GM18502 (cell line): ENCODE measurements at regions not wholly inside any gene's neighbourhood (a gene's known extent, or its start where the extent isn't known, plus 50 kb on each side); places are given as distances from the start of the nearest gene placed in this dataset.
A peak's percentile ranks its signal among the peaks of the same experiment; 100 is the strongest.

Experiments
- ATAC-seq: cut with Tn5 transposase; IDR thresholded peaks from one replicate; pipeline ENCODE4 v1.9.1; 2021; ENCODE audit warnings: mild to moderate bottlenecking; ENCODE audit not compliant: unreplicated experiment, poor library complexity

- no peak for ATAC-seq
Measured at GRCh38 chr6:17047889-17048288, 54.0 kb upstream of the STMND1 start.

- no peak for ATAC-seq
Measured at GRCh38 chr6:17045581-17046322, 56.1 kb upstream of the STMND1 start.

- ATAC-seq = no peak
Measured at GRCh38 chr6:17043148-17043522, 58.7 kb upstream of the STMND1 start.

DNA sequence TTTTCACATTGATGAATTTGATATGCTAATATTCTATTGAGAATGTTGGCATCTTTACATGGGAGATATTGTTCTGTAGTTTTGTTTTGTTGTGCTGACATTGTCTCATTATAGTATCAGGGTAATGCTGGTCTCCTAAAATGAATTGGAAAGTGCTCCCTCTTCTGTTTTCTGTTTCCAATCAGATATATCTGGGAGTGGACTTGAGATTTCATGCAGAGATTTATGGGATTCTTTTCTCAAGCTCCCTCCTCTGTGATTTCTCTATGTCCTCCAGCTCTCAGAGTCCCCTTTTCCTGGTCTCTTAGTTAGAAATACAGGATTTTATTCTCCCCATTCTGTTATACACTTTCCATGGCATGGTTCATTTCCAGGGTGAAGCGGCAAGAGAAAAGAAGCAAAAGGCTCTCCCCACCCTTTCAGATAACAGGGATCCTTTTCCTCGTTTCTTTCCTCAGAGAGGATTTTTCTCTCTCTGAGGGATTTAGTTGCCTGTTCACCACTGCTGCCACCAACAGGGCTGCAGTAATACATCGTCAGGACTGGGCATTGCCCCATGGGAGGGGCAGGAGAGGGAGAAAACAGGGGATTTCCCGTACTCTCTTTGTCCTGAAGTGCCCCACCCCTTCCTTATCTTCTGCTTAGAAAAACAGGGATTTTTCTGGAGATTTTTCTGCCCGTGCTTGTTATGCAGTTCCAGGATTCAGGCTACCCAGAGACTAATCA is 59.3 kb upstream of the STMND1 start:
- ATAC-seq = no peak

GRCh38 chr6:17039266-17039665 is 62.6 kb upstream of the STMND1 start:
- ATAC-seq = no peak

DNA sequence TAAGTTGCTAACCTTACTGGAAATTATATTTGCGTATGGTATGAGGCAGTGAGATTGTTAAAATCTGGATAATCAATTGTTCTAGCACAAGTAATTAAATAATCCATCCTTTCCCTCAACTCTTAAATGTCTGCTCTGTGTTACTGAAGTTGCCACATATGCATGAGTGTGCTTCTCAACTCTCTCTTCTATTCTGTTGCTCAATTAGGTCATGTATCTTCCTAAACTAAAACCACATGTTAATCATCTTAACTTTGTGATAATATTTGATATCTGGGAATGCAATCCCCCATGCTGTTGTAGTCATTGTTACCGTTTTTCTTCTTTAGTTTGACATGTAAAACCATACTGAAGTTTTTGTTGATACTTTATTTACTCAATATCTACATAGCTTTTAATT is 63.5 kb upstream of the STMND1 start:
- no peak for ATAC-seq

- ATAC-seq = no peak
Measured at GRCh38 chr6:17036065-17036393, 65.8 kb upstream of the STMND1 start.

GRCh38 chr6:17035257-17036064 is 66.4 kb upstream of the STMND1 start:
- no peak for ATAC-seq

DNA sequence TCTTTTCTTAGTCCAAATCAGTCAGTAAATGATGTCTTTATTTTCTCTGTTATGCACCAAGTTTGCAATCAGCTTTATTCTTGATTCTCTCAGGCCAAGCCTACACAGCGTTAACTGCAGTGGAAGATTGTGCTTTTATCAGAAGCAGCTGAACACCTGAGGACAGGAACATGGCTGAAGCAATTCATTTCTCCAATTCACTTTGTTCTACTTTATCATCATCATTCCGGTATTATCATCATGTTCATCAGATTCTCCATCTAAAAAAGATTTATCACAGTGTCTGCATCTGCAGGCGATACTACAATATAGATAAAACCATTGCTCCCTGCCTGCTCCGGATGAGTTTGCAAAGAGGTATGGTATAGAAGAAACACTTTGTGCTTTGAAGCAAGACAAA is 68.1 kb upstream of the STMND1 start:
- no peak for ATAC-seq

- no peak for ATAC-seq
Measured at GRCh38 chr6:17032988-17033634, 68.7 kb upstream of the STMND1 start.

DNA sequence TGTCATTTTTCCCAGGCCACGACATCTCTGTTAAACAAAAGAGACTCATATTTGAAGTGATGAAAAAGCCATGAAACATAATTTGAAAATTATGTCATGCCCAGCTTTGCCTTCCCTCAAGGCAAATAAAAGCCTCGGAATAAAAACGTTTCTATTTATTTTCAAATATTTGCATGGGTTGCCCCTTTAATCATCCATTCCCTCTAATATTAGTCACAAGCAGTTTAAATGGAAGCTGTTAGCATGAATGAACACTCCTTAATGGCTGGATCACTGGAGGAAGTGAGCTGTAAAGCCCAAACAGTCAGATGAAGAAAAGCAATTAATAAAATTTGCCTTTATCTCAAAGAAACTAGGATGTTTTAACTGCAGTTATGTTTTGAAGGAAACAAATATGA is 69.3 kb upstream of the STMND1 start:
- ATAC-seq = no peak

- ATAC-seq = no peak
Measured at GRCh38 chr6:17031961-17032360, 69.9 kb upstream of the STMND1 start.

DNA sequence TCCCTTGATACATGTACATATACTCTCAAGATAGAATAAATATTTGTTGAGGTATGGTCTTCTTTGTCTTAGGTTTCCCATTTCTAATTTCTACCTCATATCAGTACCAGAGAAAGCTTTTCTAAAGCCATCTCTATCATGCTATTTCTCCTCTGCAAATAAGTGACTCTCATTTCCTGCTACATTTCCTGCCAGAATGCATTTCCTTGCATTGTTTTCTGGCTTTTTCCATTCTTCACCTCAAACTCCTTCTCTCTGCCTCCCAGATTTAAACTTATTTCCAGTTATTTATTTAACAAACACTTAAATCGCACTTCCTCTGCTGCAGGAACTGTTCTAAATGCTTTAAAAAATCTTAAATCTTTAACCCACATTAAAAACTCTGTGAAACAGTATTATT is 74.4 kb upstream of the STMND1 start:
- no peak for ATAC-seq

- peak; percentile 91 for ATAC-seq
Measured at GRCh38 chr6:17022604-17023003, 79.2 kb upstream of the STMND1 start.

- ATAC-seq = no peak
Measured at GRCh38 chr6:17021539-17021889, 80.3 kb upstream of the STMND1 start.

GRCh38 chr6:17020889-17021538 is 80.8 kb upstream of the STMND1 start:
- ATAC-seq = no peak

GRCh38 chr6:17018425-17018824 is 83.4 kb upstream of the STMND1 start:
- ATAC-seq = no peak

DNA sequence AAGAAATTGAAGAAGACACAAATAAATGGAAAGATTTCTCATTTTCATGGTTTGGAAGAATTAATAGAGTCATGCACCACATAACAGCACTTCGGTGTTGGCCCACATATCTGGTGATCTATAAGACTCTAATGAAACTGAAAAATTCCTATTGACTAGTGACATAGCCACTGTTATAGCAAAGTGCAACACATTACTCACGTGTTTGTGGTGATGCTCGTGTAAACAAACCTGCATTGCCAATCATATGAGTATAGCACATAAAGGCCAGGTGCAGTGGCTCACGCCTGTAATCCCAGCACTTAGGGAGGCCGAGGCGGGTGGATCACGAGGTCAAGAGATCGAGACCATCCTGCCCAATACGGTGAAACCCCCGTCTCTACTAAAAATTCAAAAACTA is 84.4 kb upstream of the STMND1 start:
- no peak for ATAC-seq

- no peak for ATAC-seq
Measured at GRCh38 chr6:17015551-17016381, 86.1 kb upstream of the STMND1 start.

- ATAC-seq = peak; percentile 97
Measured at GRCh38 chr6:17015144-17015543, 86.7 kb upstream of the STMND1 start.
